ENCODE measurements at regions not wholly inside any gene's neighbourhood (a gene's known extent, or its start where the extent isn't known, plus 50 kb on each side); places are given as distances from the start of the nearest gene placed in this dataset.
"Not testable (repeated sequence)": the region's sequence is repeated elsewhere in the genome, so short reads cannot be mapped to it uniquely, and the experiment has no call there.

DNA sequence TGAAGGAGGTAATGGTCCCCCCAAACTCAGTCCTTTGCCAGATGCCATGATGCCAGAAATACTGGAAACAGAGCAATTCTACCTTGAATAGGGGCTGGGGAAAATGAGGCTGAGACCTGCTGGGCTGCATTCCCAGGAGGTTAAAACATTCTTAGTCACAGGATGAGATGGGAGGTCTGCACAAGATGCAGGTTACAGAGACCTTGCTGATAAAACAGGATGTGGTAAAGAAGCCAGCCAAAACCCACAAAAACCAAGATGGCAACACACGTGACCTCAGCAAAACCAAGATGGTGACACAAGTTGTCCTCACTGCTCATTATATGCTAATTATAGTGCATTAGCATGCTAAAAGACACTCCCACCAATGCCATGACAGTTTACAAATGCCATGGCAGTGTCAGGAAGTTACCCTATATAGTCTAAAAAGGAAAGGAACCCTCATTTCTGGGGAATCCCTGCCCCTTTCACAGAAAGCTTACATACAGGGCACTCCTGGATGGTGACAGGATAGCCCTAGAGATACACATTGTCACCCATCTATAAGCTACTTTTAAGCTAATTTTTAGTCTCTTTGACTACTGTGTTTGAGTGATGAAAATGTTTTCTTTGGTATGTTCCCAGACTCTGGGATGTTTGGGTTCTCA is 979.7 kb downstream of the TBC1D32 start:
- DNase-seq, result no peak

DNA sequence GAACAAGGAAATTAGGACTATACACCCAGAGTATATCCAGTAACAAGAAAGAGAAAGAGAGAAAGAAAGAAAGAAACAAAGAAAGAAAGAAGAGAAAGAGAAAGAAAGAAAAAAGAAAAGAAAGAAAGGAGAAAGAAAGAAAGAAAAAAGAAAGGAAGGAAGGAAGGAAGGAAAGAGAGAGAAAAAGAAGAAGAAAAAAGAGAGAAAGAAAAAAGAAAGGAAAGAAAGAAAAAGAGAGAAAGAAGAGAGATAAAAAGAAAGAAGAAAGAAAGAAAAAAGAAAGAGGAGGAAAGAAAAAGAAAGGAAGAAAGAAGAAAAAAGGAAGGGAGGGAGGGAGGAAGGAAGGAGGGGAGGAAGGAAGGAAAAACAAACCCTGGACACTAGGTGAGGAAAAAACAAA is 981.8 kb downstream of the TBC1D32 start:
- no peak for DNase-seq

DNA sequence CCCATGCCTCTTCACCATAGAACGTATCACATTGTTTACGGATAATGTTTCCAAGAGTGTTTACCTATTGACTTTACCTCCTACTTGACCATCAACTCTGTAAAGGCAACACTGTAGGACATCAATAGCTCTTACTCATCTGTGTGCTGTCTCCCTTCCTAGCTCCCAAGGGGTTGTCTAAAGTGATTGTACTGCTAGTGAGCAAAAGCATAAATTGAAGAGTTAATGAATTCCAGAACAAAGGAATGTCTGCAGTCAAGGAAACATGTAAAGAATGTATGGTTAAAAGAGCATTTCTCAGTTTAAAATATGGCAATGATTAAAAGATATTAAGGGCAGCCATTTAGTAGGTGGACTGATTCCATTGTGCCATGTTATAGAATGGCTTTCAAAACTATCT is 985.4 kb downstream of the TBC1D32 start:
- DNase-seq, result no peak

DNA sequence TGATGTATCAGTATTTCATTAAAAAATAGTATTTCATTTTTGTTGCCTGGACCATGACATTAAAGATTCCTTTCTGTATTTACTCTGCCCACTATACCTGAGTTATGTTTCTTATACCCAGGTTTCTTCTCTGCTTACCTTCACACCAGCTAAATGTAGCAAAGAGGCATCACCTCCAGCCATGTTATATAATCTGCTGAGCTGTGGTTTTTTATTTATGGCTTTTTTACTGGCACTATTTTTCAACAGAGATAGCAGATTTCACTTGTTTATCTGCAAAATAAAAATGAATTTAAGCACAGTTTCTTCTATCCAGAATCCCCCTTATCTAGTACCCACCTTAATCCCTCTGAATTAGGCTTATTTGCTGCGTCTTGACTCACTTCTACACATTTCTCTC is 979.0 kb upstream of the MAN1A1 start:
- DNase-seq, result no peak

DNA sequence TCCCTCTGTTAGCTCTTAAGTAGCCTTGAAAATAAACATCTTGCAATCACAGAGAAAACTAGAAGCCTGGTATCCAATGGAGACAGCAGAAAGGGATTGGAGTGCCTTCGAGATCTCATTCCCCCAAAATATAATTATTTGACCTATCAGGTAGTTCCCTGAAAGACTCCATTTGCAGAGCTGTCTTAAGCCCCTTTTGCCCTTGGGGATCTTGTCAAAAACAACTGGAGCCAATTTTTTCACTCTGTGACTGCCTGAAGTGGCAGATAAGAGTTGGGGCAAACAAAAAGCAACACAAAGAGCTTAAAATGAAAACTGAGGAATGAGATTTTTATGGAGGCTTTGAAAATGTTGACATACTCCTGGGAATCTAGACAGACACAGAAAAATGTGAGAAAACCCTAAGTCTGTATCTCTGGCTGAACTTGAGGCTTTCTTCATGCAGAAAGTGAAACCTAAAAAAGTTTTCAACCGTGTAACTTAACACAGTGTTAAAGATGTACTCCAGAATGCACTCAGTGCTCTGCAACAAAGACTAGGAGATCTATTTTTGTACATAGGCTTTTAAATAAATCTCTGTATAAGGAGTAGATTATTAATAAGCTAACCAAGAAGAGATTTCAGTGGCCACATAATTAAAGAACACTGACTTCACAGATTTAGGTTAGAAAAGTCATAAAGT is 971.1 kb upstream of the MAN1A1 start:
- DNase-seq, result no peak

DNA sequence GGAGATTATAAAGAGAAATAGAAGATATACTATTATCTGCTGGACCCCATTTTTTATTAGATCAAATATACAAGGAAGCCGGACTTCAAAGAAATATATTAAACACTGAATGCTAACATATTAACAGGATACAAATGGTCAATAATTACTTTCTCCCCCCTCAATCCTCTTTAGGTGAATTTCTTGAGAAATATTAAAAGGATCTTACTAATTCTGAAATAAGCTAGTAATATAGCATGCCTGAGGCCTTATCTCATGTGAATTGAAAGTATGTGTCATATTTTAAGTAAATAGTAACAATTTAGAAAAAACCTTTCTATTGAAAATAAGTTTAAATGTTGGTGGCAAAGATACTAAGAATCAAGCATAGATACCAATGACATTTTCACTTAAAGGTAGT is 954.7 kb upstream of the MAN1A1 start:
- DNase-seq, result no peak

DNA sequence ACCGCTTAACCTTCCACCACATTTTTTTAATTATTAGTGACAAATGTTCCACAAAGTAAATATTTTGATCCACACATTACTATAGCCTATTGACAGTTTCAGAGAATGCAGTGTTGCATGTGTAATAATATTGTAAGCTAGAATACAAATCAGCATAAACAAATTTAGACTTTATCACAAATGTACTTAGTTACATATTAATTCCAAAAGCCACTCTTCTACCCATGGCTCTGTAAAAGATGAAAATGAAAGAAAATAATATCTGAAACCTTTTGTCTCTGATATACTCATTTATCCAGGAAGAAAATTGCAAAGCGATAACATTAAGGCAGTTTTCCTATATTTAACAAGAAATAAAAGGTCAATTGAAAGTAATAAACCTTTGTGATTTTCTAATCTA is 954.0 kb upstream of the MAN1A1 start:
- DNase-seq, result no peak

DNA sequence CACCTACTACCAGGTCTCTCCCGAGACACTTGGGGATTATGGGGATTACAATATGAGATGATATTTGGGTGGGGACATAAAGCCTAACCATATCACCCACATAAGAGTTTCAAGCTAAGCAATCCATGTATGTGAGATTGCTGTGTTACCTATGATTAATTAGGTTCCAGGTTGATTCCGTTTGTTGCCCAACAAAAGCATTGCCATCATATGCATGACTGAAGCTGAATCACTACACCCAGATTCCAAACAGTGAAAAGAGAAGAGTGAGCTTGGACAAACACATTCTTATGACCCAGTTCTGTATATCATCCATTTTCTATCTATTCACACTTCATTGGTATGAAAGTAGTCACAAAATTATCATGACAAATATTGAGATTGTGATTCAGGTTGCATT is 952.5 kb upstream of the MAN1A1 start:
- no peak for DNase-seq

DNA sequence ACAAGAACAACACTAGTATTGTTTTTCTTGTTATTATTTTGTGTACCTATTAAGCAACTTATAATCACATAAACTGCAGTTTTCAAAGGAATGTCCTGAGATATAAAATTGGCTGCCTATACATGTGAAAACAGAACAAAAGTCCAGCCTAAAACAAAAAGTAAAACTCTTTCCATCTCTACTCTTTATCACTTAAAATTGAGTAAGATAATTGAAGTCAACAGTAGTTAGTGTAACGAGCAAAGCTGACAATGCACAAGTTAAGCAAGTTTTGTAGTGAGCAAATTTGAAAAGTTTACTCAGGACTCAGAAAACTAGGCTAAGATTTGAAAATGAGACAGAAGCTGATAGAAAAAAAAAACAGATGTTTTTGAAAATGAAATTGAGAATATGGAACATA is 941.4 kb upstream of the MAN1A1 start:
- no peak for DNase-seq

DNA sequence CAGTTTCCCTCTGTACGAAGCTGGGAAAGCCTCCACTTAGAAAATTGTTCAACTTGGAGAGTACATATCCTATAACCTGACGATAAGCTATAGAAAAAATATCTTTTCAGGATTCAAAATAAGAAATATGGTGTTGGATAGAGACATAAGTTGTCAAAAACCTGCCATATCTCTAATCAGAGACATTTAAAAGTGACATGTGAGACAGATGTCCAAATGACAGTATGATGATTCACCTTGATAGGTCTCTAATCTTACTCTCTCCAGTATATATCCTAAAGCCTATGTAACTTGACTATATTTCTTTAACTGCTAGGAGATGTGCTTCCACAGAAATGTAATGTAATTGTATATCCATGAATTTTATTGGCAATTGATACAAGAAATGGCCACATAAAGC is 932.4 kb upstream of the MAN1A1 start:
- no peak for DNase-seq

DNA sequence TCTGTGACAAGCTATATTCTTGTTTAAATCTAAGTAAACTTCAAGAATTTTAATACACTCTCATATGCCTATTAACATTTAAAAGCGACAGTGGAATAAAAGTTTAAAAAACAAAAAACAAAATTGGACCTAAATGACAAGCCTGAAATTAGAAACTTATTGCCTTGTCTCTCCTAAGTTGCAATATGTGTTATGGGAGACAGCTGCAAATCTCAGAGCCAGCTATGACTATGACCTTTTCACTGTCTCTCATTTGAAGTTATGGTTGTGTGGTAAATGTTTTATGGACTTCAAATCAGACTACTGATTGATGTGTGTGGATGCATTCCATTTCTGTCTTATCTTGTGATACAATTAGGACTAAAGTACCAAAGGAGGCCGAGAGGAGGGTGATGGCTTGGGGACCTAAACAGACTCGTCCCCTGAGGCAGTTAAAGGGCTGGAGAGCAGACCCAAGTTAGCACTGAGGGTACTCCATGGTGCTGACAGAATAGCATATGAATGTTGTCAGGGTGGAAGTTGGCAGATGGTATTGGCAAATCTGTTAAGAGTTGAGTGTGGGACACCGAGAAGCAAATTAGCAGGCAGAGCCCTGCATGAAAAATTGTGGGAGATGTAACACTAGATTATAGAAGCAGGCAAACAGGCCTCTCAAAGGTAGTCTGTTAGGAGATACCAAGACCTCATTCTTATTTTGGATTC is 930.1 kb upstream of the MAN1A1 start:
- DNase-seq, result peak; percentile 95

DNA sequence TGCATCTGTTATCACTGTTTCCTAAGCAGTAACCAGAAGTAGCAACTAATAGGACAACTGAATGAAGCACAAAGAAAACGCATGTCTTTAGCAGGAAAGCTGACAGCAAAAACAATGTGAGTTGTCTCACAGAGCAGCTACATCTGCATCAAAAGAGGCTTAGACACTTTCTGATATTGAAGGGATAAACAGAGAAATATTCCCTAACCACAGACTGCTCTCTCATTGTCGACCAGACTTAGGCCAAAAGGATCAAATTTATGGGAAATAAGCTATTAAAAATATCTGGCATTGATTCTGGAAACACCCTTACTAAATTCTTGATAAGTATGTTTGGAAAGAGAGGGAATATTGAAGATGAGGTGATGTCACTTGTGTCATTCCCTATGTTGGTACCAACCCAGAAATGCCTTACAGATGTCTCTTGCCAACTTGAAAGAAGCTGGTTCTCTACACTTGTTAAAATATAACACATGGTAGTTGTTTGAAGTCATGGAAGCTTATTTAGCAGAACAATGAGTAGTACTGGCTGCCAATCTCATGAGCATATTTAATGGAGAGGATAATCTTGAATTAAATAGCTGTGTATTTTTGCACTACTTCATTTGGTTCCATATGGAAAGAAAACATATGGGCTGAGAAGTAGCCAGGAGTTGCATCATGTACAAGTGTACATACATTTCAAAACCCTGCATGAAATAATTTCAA is 929.3 kb upstream of the MAN1A1 start:
- DNase-seq, result peak; percentile 99

DNA sequence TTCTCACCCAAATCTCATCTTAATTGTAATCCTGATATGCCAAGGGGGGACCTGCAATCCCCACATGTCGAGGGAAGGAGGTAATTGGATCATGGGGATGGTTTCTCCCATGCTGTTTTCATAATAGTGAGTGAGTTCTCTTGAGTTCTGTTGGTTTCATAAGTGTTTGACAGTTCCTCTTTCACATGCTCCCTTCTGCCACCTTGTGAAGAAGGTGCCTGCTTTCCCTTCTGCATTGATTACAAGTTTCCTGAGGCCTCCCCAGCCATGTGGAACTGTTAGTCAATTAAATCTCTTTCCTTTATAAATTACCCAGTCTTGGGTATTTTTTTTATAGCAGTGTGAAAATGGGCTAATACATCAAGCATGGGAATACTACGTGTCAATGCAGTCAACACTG is 925.0 kb upstream of the MAN1A1 start:
- no peak for DNase-seq

DNA sequence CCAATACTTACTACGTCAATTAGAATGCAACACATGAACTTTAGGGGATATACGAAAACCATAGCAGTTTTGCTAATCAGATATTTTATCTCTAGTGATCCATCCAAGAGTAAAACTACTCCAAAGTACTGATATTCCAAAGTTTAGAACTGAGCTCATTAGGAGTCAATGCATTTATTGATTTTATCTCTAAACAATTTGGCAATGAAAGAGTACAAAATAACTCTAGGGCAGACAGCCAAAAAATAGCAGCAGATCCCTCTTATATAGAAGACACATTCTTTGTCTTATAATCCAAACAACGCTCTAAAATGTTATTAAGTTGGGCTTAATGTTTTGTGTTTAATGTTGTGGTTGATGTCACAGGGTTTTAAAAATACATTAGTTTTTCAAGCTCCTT is 923.9 kb upstream of the MAN1A1 start:
- DNase-seq, result no peak

DNA sequence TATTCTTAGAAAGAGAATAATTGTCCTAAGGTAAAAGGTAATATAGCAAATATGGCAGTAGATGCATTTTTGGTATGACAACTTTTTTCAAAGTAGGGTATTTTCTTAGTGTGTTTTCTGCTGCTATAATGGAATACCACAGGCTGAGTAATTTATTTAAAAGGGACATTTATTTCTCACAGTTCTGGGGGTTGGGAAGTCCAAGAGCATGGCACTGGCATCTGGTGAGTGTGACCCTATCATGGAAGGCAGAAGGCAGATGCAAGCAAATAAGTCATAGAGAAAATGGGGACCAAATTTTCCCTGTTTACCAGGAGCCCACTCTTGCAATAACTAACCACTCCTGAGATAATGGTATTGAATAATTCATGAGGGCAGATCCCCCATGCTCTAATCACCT is 922.5 kb upstream of the MAN1A1 start:
- no peak for DNase-seq

DNA sequence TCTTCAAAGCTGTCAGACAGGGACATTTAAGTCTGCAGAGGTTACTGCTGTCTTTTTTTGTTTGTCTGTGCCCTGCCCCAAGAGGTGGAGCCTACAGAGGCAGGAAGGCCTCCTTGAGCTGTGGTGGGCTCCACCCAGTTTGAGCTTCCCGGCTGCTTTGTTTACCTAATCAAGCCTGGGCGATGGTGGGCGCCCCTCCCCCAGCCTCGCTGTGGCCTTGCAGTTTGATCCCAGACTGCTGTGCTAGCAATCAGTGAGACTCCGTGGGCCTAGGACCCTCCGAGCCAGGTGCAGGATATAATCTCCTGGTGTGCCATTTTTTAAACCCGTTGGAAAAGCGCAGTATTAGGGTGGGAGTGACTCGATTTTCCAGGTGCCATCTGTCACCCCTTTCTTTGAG is 918.7 kb upstream of the MAN1A1 start:
- DNase-seq, result not testable (repeated sequence)

DNA sequence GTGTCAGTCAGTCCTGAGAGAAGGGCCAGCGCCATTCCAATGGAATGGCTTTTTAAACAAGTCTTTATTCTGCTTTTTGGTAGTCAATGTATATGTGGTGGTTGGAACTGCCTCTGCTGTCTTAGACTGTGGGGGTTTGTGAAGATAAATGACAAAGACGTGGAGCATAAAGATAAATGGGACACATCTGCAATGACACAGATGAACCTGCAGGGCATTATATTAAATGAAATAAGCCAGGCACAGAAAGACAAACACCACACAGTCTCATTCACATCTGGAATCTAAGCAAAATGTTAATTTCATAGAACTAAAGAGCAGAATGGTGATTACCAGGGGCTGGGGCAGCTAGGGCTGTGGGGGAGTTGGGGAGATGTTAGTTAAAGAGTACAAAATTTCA is 912.8 kb upstream of the MAN1A1 start:
- DNase-seq, result no peak

DNA sequence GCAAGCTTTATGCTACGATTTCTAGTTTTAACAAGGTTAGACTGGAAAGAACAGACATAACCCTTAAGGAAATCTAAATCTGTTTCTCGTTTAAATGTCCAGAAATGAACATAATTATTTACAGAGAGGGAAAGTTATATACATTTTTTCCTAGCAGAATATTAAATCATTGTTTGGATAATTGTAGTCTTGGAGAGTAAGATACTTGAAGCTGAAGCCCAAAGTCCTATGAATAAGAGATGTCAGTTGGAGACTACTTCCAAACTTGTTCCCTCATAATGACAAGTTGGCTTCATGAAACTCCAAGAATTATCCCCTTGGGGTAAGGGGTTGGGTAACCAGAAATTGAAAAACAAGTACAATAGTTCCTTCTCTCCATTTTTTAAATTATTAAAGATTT is 911.1 kb upstream of the MAN1A1 start:
- DNase-seq, result peak; percentile 89

DNA sequence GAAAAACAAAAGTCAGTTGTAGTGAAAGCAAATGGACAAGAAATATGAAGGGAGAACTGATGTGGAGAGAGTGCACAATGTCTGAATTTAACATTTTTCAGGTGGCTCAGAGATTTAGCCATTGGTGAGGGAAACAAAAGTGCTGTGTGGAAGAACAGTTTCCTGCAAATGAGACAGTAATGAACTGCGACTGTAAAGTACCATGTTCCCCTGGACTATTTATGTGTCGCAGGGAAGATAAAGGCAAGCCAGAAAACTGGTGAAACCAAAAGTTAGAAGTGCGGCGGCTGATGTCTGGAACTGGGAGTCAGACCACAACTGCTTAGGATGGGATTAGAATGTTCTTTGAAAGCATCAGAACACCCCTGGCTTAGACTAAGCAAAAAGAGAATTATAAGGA is 905.1 kb upstream of the MAN1A1 start:
- no peak for DNase-seq

DNA sequence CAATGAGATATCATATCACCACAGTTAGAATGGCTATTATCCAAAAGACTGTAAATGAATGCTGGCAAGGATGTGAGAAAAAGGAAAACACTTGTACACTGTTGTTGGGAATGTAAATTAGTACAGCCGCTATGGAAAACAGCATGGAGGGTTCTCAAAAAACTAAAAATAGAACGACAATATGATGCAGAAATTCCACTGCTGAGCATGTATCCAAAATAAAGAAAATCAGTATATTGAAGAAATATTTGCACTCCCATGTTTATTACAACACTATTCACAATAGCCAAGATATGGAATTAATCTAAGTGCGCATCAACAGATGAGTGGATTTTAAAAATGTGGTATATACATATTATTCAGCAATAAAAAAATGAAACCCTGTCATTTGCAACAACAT is 898.9 kb upstream of the MAN1A1 start:
- DNase-seq, result peak; percentile 73

DNA sequence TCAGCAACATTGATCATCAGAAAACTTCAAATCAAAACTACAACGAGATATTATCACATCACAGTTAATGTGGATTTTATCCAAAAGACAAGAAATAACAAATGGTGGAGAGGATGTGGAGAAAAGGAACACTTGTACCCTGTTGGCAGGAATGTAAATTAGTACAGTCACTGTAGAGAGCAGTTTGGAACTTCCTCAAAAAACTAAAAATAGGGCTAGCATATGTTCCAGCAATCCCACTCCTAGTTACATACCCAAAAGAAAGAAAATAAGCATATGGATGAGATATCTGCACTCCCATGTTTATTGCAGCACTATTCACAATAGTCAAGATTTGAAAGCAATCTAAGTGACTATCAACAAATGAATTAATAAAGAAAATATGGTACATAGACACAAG is 887.7 kb upstream of the MAN1A1 start:
- DNase-seq, result no peak

DNA sequence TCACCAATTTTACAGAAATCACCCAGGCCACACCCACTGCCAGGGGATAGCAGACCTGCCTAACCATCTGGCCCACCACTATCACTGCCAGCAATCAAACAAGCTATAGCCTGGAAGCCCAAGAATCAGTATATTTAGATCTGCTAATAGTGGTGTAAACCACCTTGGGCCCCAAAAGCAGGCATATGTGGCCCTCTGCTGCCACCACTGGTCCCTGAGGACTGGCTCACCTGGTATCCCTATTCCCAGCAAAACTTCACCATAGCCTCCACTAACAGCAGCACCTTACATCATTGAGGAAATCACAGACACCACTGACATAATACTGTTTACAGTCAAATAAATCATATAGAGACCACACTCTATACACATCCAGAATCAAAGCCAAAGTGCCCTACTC is 880.4 kb upstream of the MAN1A1 start:
- no peak for DNase-seq

DNA sequence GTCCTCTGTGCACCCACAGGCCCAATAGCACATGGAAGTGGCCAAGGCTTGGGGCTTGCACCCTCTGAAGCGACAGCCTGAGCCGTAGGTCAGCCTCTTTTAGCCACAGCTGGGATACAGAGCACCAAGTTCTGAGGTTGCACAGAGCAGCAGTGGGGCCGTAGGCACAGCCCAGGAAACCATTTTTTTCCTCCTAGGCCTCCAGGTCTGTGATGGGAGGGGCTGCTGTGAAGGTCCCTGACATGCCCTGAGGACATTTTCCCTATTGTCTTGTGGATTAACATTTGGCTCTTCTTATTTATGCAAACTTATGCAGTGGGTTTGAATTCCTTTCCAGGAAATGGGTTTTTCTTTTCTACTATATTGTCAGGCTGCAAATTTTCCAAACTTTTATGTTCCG is 878.7 kb upstream of the MAN1A1 start:
- no peak for DNase-seq
